Stimulated activated CD4-positive, alpha-beta T cell treated with anti-CD3 and anti-CD28 coated beads, Interleukin-4, amount 100 ng/mL, for 48 hours (primary cell): ENCODE measurements at regions not wholly inside any gene's neighbourhood (a gene's known extent, or its start where the extent isn't known, plus 50 kb on each side); places are given as distances from the start of the nearest gene placed in this dataset.

ENCODE experiments used
- DNase-seq, 2 donors: peaks; one replicate each; pipeline ENCODE4 v3.0.0-alpha.2; 2020; ENCODE audit warnings: low read depth in 2 of 2

GRCh38 chr1:170313306-170313705 is 167.5 kb downstream of the NTMT2 start:
- no peak for DNase-seq

GRCh38 chr1:170316270-170316669 is 170.5 kb downstream of the NTMT2 start:
- no peak for DNase-seq

- no peak for DNase-seq
Measured at GRCh38 chr1:170318141-170318540, 172.4 kb downstream of the NTMT2 start.

- DNase-seq: no peak
Measured at GRCh38 chr1:170318736-170319135, 173.0 kb downstream of the NTMT2 start.

- no peak for DNase-seq
Measured at GRCh38 chr1:170321113-170321512, 175.4 kb downstream of the NTMT2 start.

- DNase-seq: no peak
Measured at GRCh38 chr1:170326186-170326585, 180.4 kb downstream of the NTMT2 start.

- DNase-seq: no peak
Measured at GRCh38 chr1:170332801-170333200, 187.0 kb downstream of the NTMT2 start.

- DNase-seq: no peak
Measured at GRCh38 chr1:170337413-170337994, 191.7 kb downstream of the NTMT2 start.

- no peak for DNase-seq
Measured at GRCh38 chr1:170339534-170339933, 192.4 kb upstream of the GORAB start.

GRCh38 chr1:170340308-170340707 is 191.7 kb upstream of the GORAB start:
- DNase-seq: no peak

GRCh38 chr1:170351366-170351946 is 180.5 kb upstream of the GORAB start:
- DNase-seq: no peak

- DNase-seq: no peak
Measured at GRCh38 chr1:170354246-170354645, 177.7 kb upstream of the GORAB start.

- DNase-seq: no peak
Measured at GRCh38 chr1:170354690-170355089, 177.3 kb upstream of the GORAB start.

- no peak for DNase-seq
Measured at GRCh38 chr1:170355267-170355801, 176.6 kb upstream of the GORAB start.

- DNase-seq: no peak
Measured at GRCh38 chr1:170356585-170356984, 175.4 kb upstream of the GORAB start.

- no peak for DNase-seq
Measured at GRCh38 chr1:170357750-170358149, 174.2 kb upstream of the GORAB start.

GRCh38 chr1:170360601-170361000 is 171.4 kb upstream of the GORAB start:
- no peak for DNase-seq

GRCh38 chr1:170365331-170365730 is 166.6 kb upstream of the GORAB start:
- DNase-seq: no peak

GRCh38 chr1:170366980-170367379 is 165.0 kb upstream of the GORAB start:
- DNase-seq: no peak

GRCh38 chr1:170367615-170368014 is 164.4 kb upstream of the GORAB start:
- no peak for DNase-seq

GRCh38 chr1:170369000-170369399 is 163.0 kb upstream of the GORAB start:
- no peak for DNase-seq

GRCh38 chr1:170369417-170369816 is 162.5 kb upstream of the GORAB start:
- no peak for DNase-seq

- DNase-seq: no peak
Measured at GRCh38 chr1:170370087-170370486, 161.9 kb upstream of the GORAB start.
